ENCODE measurements at regions not wholly inside any gene's neighbourhood (a gene's known extent, or its start where the extent isn't known, plus 50 kb on each side); places are given as distances from the start of the nearest gene placed in this dataset.

DNA sequence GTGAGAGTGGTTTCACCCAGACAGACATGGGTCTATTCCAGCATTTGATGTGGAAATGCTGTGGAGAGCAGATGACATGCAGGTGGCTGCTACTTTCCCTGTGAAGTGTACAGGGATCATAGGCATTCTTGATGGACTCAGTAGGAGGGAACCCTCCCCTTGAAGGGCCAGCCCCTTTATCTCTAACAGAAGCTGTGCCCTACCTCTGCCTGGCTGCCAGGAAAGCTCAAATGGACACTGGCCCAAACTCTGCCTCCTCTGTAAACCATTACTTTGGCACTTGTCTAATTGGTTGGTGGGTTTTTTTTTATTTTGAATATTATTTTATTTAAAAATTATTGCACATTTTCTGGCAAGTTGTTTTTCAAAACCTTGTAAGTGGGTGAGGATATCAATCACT, 106.7 kb upstream of the GGTLC1 start:
- no peak for TF ChIP-seq CTCF (IDR thresholded peaks at IDR 0.05)
- TF ChIP-seq EZH2 (IDR thresholded peaks at IDR 0.05; ENCODE audit: borderline replicate concordance, insufficient read depth, low read depth, low read length, poor library complexity, severe bottlenecking) = no peak
